Tibial artery (tissue), 4 donors: ENCODE measurements at regions not wholly inside any gene's neighbourhood (a gene's known extent, or its start where the extent isn't known, plus 50 kb on each side); places are given as distances from the start of the nearest gene placed in this dataset.

ENCODE experiments used
- DNase-seq, 2 donors: peaks; one replicate each; pipeline ENCODE4 v3.0.0-alpha.2; 2019
- H3K27ac ChIP-seq, 2 donors: fragments of 200-600 bp; sonication (generic) in 1 of 2; 1 replicate in 1 of 2; 2 replicates in 1 of 2; pipeline ENCODE4 v1.5.1; 2018 to 2019; ENCODE audit warnings: mild to moderate bottlenecking in 1 of 2
- H3K27me3 ChIP-seq, 2 donors: fragments of 200-600 bp; sonication (generic) in 1 of 2; one replicate each; pipeline versions ENCODE4 v1.5.1 to v1.6.0; 2016 to 2019
- H3K36me3 ChIP-seq, 3 donors: fragments of 200-600 bp; sonication (generic) in 2 of 3; one replicate each; pipeline ENCODE4 v1.5.1; 2016 to 2019; ENCODE audit warnings: mild to moderate bottlenecking in 2 of 3
- H3K4me1 ChIP-seq, 4 donors: fragments of 200-600 bp; sonication (generic) in 2 of 4; 1 replicate in 3 of 4; 2 replicates in 1 of 4; pipeline ENCODE4 v1.5.1; 2016 to 2019
- H3K4me3 ChIP-seq, 2 donors: fragments of 200-600 bp; sonication (generic) in 1 of 2; 1 replicate in 1 of 2; 2 replicates in 1 of 2; pipeline ENCODE4 v1.5.1; 2018 to 2019; ENCODE audit warnings: mild to moderate bottlenecking in 2 of 2
- H3K9me3 ChIP-seq, 3 donors: fragments of 200-600 bp; sonication (generic) in 1 of 3; one replicate each; pipeline ENCODE4 v1.5.1; 2016 to 2019
- CTCF ChIP-seq, 2 experiments: fragments of 200-600 bp in 1 of 2; fragments of 450-650 bp in 1 of 2; IDR thresholded peaks; one replicate each; pipeline ENCODE4 v1.5.1; 2017 to 2019; ENCODE audit warnings: antibody characterized with exemption in 2 of 2, mild to moderate bottlenecking in 1 of 2, moderate library complexity in 1 of 2
- intact Hi-C: fragments of 100-400 bp; cut with DNase I; formaldehyde crosslinking; loops from one replicate; pipeline ENCODE4 v1.15.0; 2023; ENCODE audit warnings: low total_unique reads

DNA sequence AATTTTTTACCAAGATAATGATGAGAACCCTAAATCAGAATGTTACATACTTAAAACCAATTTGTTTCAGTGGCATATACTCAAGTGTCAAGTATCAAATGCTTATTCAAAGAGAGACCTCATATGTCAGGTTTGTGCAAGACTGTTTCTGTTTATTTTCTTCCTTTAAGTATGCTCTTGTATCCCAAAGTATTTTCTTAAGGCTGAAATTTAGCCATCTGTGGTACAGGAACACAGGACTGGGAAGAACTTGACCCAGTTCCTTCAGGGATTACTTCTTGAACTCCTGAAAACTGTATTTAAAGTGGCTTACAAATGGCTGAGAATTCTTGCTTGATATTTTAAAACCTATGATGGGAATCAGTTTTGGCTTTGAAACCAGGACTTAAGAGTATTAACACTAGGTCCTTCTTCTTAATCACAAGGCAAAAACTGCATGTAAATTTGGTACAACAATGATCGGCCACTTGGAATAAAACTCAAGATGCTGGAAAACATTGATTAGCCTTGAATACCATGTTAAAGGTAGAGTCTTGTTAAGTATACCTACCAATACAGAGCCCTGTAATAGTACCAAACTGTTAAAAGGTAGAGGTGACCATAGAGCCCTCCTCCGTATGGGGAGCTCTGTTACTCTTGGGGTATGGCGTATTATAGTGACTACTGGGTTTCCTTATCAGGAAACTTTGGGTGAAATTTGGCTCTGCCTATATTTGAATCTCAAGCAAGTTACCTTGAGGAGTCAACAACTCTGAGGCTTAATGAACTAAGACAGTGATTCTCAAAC is 95.9 kb downstream of the BLID start:
- no peak for TF ChIP-seq CTCF (IDR thresholded peaks at IDR 0.05)
- H3K36me3 ChIP-seq = no peaks in the 10 kb centered on the region
- DNase-seq = no peak
- H3K27me3 ChIP-seq = no peaks in the 10 kb centered on the region
- H3K27ac ChIP-seq = peak overlapping the region in 1 of 2 donors; percentile 32
- H3K4me3 ChIP-seq = no peak overlapping the region
- no peaks in the 10 kb centered on the region for H3K9me3 ChIP-seq
- intact Hi-C loops = no loop called here
- H3K4me1 ChIP-seq = peaks cover 0 to 16% (median 1%) of the 10 kb centered on the region in 4 donors

GRCh38 chr11:122007601-122008071 is 108.4 kb downstream of the BLID start:
- Histone ChIP-seq H3K9me3 (no peaks in the 10 kb centered on the region), H3K27me3 (no peaks in the 10 kb centered on the region), H3K4me1 (peaks cover 0 to 11% (median 7%) of the 10 kb centered on the region in 4 donors), H3K27ac (peak overlapping the region; percentile 36 to 40), H3K4me3 (no peak overlapping the region), H3K36me3 (no peaks in the 10 kb centered on the region)
- no peak for TF ChIP-seq CTCF (IDR thresholded peaks at IDR 0.05)
- peak; percentile 54 to 69 for DNase-seq
- intact Hi-C loops = no loop called here

GRCh38 chr11:122004446-122004845 is 111.6 kb downstream of the BLID start:
- intact Hi-C loops = no loop called here
- no peak for TF ChIP-seq CTCF (IDR thresholded peaks at IDR 0.05)
- Histone ChIP-seq H3K4me3 (no peak overlapping the region), H3K9me3 (no peaks in the 10 kb centered on the region), H3K4me1 (peaks cover 0 to 11% (median 7%) of the 10 kb centered on the region in 4 donors), H3K36me3 (no peaks in the 10 kb centered on the region), H3K27me3 (no peaks in the 10 kb centered on the region), H3K27ac (no peak overlapping the region)
- DNase-seq = no peak

GRCh38 chr11:122002926-122003325 is 113.1 kb downstream of the BLID start:
- no peak for DNase-seq
- no peak overlapping the region for H3K4me3 ChIP-seq
- TF ChIP-seq CTCF (IDR thresholded peaks at IDR 0.05) = no peak
- H3K36me3 ChIP-seq = no peaks in the 10 kb centered on the region
- intact Hi-C loops = no loop called here
- H3K9me3 ChIP-seq = no peaks in the 10 kb centered on the region
- no peak overlapping the region for H3K27ac ChIP-seq
- H3K4me1 ChIP-seq = peaks cover 0 to 10% (median 6%) of the 10 kb centered on the region in 4 donors
- H3K27me3 ChIP-seq = no peaks in the 10 kb centered on the region

DNA sequence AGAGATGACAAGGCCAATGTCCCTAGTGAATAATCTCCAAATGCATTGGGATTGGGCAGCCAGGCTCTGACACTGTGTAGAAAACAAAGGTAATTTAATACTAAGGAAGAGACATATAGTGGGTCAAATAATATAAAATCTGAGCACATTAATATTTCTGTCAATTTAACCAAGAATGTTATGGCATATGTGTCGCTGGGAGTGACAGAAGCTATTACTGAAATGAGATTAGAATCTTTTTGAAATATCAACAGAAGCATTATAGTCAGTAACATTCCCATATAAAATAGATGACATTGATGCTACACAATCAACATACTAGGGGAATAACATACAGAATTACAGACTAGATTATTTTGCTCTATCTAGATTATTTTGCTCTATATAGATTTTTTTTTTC is 114.0 kb downstream of the BLID start:
- DNase-seq = no peak
- H3K27ac ChIP-seq = no peak overlapping the region
- no peaks in the 10 kb centered on the region for H3K36me3 ChIP-seq
- TF ChIP-seq CTCF (IDR thresholded peaks at IDR 0.05) = no peak
- no peaks in the 10 kb centered on the region for H3K27me3 ChIP-seq
- no peaks in the 10 kb centered on the region for H3K9me3 ChIP-seq
- no peak overlapping the region for H3K4me3 ChIP-seq
- H3K4me1 ChIP-seq = peaks cover 0 to under 1% (median 0%) of the 10 kb centered on the region in 4 donors
- intact Hi-C loops = no loop called here
